ENCODE measurements at regions not wholly inside any gene's neighbourhood (a gene's known extent, or its start where the extent isn't known, plus 50 kb on each side); places are given as distances from the start of the nearest gene placed in this dataset.

- TF ChIP-seq CTCF (IDR thresholded peaks at IDR 0.05), result no peak
- ATAC-seq (ENCODE audit: low FRiP score) (no peak), DNase-seq (ENCODE audit: low spot score) (no peak)
These were observed 456.6 kb upstream of the POT1 start for GRCh38 chr7:125386211-125386610.

GRCh38 chr7:125383324-125383723 is 453.7 kb upstream of the POT1 start:
- ATAC-seq (ENCODE audit: low FRiP score) (no peak), DNase-seq (ENCODE audit: low spot score) (no peak)
- TF ChIP-seq CTCF (IDR thresholded peaks at IDR 0.05), result no peak

- no peak for ATAC-seq (ENCODE audit: low FRiP score)
These were observed 452.8 kb upstream of the POT1 start for GRCh38 chr7:125382401-125382800.

GRCh38 chr7:125375942-125376341 is 446.3 kb upstream of the POT1 start:
- ATAC-seq (ENCODE audit: low FRiP score), result no peak
- TF ChIP-seq CTCF (IDR thresholded peaks at IDR 0.05), result no peak
- DNase-seq (ENCODE audit: low spot score), result no peak

More at GRCh38 chr7:125382401-125382800, 452.8 kb upstream of the POT1 start:
- TF ChIP-seq CTCF (IDR thresholded peaks at IDR 0.05), result no peak
- DNase-seq (ENCODE audit: low spot score), result no peak

- TF ChIP-seq CTCF (IDR thresholded peaks at IDR 0.05), result no peak
- ATAC-seq (ENCODE audit: low FRiP score), result no peak
- DNase-seq (ENCODE audit: low spot score), result no peak
These were observed 440.9 kb upstream of the POT1 start for GRCh38 chr7:125370502-125370901.

- no peak for DNase-seq (ENCODE audit: low spot score)
- ATAC-seq (ENCODE audit: low FRiP score), result no peak
- TF ChIP-seq CTCF (IDR thresholded peaks at IDR 0.05), result no peak
These were observed 434.2 kb upstream of the POT1 start for GRCh38 chr7:125363873-125364272.

- no peak for TF ChIP-seq CTCF (IDR thresholded peaks at IDR 0.05)
- no peak for DNase-seq (ENCODE audit: low spot score)
These were observed 429.0 kb upstream of the POT1 start for GRCh38 chr7:125358551-125359167.

More at GRCh38 chr7:125358551-125359167, 429.0 kb upstream of the POT1 start:
- ATAC-seq (ENCODE audit: low FRiP score), result no peak

All from omental fat pad (tissue), 3 donors.